ENCODE measurements at regions not wholly inside any gene's neighbourhood (a gene's known extent, or its start where the extent isn't known, plus 50 kb on each side); places are given as distances from the start of the nearest gene placed in this dataset.
"Not testable (repeated sequence)": the region's sequence is repeated elsewhere in the genome, so short reads cannot be mapped to it uniquely, and the experiment has no call there.

GRCh38 chr7:104264285-104264684 is 56.5 kb upstream of the ORC5 start:
- DNase-seq (ENCODE audit: low spot score) = no peak

GRCh38 chr7:104267701-104268368 is 60.0 kb upstream of the ORC5 start:
- peak; percentile 2 for DNase-seq (ENCODE audit: low spot score)

GRCh38 chr7:104271948-104272347 is 56.5 kb upstream of the LHFPL3 start:
- no peak for DNase-seq (ENCODE audit: low spot score)

GRCh38 chr7:104272767-104273384 is 55.5 kb upstream of the LHFPL3 start:
- peak; percentile 15 for DNase-seq (ENCODE audit: low spot score)

GRCh38 chr7:104275900-104276299 is 52.5 kb upstream of the LHFPL3 start:
- DNase-seq (ENCODE audit: low spot score) = no peak

- DNase-seq (ENCODE audit: low spot score) = not testable (repeated sequence)
Measured at GRCh38 chr7:104276730-104277129, 51.7 kb upstream of the LHFPL3 start.

Measured in germinal center (tissue), 1 donor.